KOPT-K1 (cell line): ENCODE measurements at regions not wholly inside any gene's neighbourhood (a gene's known extent, or its start where the extent isn't known, plus 50 kb on each side); places are given as distances from the start of the nearest gene placed in this dataset.

Source experiments
- H3K27ac ChIP-seq: fragments of 200-600 bp; sonication (generic); 2 replicates; pipeline ENCODE4 v1.5.1; 2016; ENCODE audit warnings: antibody characterized with exemption, mild to moderate bottlenecking, low read depth, low read length; ENCODE audit not compliant: poor library complexity, severe bottlenecking
- H3K36me3 ChIP-seq: fragments of 200-600 bp; sonication (generic); 2 replicates; pipeline ENCODE4 v1.5.1; 2017; ENCODE audit warnings: antibody characterized with exemption, mild to moderate bottlenecking, low read length, moderate library complexity; ENCODE audit not compliant: insufficient read depth
- H3K9me3 ChIP-seq: fragments of 200-600 bp; sonication (generic); 2 replicates; pipeline ENCODE4 v1.5.1; 2017; ENCODE audit warnings: antibody characterized with exemption, low read length, mild to moderate bottlenecking; ENCODE audit not compliant: insufficient read depth, poor library complexity, severe bottlenecking

DNA sequence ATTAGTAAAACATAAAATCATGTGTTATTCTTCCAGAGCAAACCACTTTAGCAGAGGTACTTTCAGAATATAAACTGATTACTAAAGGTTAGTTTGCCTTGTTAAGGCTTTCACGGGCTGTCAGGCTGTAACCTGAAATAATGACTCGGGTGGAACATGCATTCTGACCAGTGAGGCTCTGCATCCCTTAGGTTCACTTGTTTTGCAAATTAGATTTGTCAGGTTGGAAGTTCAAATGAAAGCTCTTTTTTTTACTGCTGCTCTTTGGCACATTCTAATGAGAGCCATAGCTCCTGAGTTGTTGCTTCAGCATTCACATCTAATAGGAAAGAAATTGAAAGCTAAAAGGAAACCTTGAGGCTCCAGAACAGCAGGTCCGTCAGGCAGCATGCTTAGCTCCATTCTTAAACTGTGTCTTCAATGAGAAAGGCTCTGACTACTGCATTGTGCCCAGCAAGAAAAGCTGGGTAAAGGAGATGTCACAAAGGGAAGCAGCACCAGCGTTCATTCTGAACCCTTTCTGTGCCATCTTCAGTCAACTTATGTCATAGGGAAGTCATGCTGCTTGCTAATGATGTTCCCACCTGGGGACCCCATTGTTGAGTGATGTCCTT is 445.5 kb upstream of the FBXO33 start:
- Histone ChIP-seq H3K27ac (no peak overlapping the region), H3K9me3 (no peaks in the 10 kb centered on the region), H3K36me3 (no peaks in the 10 kb centered on the region)

GRCh38 chr14:39876916-39877315 is 444.7 kb upstream of the FBXO33 start:
- Histone ChIP-seq H3K9me3 (no peaks in the 10 kb centered on the region), H3K27ac (no peak overlapping the region), H3K36me3 (no peaks in the 10 kb centered on the region)

DNA sequence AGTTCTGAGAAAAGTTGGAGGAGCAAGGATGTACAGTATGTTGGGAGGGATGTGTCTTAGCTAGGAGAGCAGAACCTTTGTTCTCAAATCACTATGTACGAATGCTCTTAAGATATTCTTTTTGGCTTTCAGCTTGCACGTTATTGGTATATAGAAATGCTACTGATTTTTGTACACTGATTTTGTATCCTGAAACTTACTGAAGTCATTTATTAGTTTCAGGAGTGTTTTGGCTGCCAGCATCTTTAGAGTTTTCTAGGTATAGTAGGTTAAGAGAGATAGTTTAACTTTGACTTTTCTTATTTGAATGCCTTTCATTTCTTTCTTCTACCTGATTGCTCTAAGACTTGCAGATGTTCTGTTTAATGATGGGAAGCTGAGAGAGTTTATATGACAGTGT is 442.8 kb upstream of the FBXO33 start:
- no peaks in the 10 kb centered on the region for H3K36me3 ChIP-seq
- no peaks in the 10 kb centered on the region for H3K9me3 ChIP-seq
- H3K27ac ChIP-seq = no peak overlapping the region

DNA sequence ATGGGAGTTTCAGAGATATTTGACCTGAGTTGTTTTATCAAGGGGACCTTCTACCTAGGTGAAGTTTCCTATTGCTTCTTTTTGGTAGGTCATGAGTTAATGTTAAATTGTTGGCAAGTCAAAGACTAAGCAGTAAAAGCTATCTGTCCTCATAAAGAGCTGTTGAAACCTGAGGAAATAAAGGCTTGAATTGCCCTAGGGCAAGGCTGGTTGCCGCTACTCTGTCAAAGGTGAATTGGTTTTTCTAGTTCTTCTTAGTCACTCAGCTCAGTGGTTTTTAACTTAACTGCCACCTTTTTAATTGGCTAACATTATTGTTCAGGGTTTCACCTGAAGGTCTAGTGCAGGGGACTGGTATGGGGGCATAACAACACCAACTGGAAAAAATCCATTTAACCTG is 441.6 kb upstream of the FBXO33 start:
- H3K27ac ChIP-seq = no peak overlapping the region
- no peaks in the 10 kb centered on the region for H3K36me3 ChIP-seq
- H3K9me3 ChIP-seq = no peaks in the 10 kb centered on the region

GRCh38 chr14:39868949-39869348 is 436.7 kb upstream of the FBXO33 start:
- Histone ChIP-seq H3K36me3 (no peaks in the 10 kb centered on the region), H3K9me3 (no peaks in the 10 kb centered on the region), H3K27ac (no peak overlapping the region)

GRCh38 chr14:39868251-39868650 is 436.0 kb upstream of the FBXO33 start:
- Histone ChIP-seq H3K9me3 (no peaks in the 10 kb centered on the region), H3K36me3 (no peaks in the 10 kb centered on the region), H3K27ac (no peak overlapping the region)

GRCh38 chr14:39863441-39863840 is 431.2 kb upstream of the FBXO33 start:
- H3K27ac ChIP-seq = no peak overlapping the region

GRCh38 chr14:39861696-39862095 is 429.5 kb upstream of the FBXO33 start:
- Histone ChIP-seq H3K27ac (no peak overlapping the region), H3K36me3 (no peaks in the 10 kb centered on the region), H3K9me3 (no peaks in the 10 kb centered on the region)

More at GRCh38 chr14:39863441-39863840, 431.2 kb upstream of the FBXO33 start:
- H3K9me3 ChIP-seq = no peaks in the 10 kb centered on the region
- H3K36me3 ChIP-seq = no peaks in the 10 kb centered on the region

DNA sequence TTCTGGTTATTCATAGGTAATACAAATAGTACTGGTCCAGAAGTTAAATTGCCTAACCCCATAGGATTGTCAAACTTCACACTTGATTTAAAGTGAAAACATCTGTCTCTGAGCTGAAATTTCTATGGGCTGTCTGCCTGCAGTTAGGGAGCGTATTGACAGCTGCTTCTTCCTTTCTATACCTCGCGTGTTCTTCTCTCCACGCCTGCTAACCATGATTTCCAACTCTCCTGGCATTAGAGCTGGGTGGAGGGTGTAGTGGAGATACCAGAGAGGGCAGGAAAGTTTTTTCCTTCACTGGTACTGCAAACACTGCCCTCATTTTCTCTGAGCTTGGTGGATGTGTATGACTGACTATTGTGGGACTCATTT is 429.0 kb upstream of the FBXO33 start:
- H3K36me3 ChIP-seq = no peaks in the 10 kb centered on the region
- no peaks in the 10 kb centered on the region for H3K9me3 ChIP-seq
- H3K27ac ChIP-seq = no peak overlapping the region

GRCh38 chr14:39860596-39861228 is 428.5 kb upstream of the FBXO33 start:
- Histone ChIP-seq H3K27ac (no peak overlapping the region), H3K36me3 (no peaks in the 10 kb centered on the region), H3K9me3 (no peaks in the 10 kb centered on the region)

GRCh38 chr14:39859314-39859713 is 427.1 kb upstream of the FBXO33 start:
- Histone ChIP-seq H3K27ac (no peak overlapping the region), H3K9me3 (no peaks in the 10 kb centered on the region), H3K36me3 (no peaks in the 10 kb centered on the region)

DNA sequence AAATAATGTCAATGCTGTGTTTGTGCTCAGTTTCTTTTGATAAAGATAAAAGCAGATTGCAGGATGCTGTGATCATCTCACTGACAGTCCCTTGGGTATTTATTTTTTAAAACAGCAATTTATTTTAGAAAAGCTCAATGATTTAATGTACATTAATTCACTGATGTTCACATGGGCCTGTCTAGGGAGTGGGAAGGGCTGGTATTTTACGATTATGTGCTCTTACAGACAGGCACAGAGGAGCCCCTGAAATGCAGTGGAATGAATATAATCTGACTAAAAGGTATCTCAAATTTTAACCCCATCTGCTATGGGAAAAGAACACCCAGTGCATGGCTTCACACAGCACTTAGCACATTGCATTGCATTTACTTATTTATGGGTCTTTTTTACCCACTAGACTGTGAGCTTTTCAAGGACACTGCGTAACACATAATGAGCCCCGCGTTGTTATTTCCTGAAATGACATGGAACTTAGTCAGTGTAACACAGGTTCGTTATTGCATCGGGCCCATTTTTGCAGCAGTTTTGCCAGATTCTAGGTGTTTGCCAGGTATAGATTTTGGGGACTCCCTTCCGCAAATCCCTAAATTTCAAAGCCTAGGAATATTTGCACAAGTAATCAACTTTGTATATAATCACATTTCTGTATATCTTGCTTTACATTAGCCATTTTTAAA is 425.3 kb upstream of the FBXO33 start:
- H3K9me3 ChIP-seq = no peaks in the 10 kb centered on the region
- no peaks in the 10 kb centered on the region for H3K36me3 ChIP-seq
- H3K27ac ChIP-seq = no peak overlapping the region

- Histone ChIP-seq H3K9me3 (no peaks in the 10 kb centered on the region), H3K36me3 (no peaks in the 10 kb centered on the region), H3K27ac (no peak overlapping the region)
Measured at GRCh38 chr14:39853441-39853840, 421.2 kb upstream of the FBXO33 start.

- Histone ChIP-seq H3K36me3 (no peaks in the 10 kb centered on the region), H3K9me3 (no peaks in the 10 kb centered on the region), H3K27ac (no peak overlapping the region)
Measured at GRCh38 chr14:39851202-39851601, 419.0 kb upstream of the FBXO33 start.

- Histone ChIP-seq H3K27ac (no peak overlapping the region), H3K36me3 (no peaks in the 10 kb centered on the region), H3K9me3 (no peaks in the 10 kb centered on the region)
Measured at GRCh38 chr14:39847852-39848251, 415.6 kb upstream of the FBXO33 start.

DNA sequence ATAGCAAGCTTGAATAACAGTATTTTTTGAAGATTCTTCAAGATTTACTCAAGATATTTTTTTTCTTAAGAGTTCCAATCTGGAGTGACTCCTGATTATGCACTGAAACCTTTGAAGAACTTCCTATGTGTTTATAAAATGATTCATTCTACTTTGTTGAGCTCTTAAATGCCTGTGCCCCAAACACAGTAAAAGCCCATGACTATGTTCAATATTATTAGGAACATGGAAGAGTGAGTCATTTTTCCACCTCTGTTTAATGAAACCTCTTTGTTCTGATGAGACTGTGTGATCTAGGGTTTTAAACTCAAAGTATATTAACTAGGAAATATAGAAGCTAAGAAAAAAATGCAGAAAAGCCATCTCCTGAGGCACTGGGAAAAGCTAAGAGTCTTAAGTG is 415.0 kb upstream of the FBXO33 start:
- Histone ChIP-seq H3K36me3 (no peaks in the 10 kb centered on the region), H3K9me3 (no peaks in the 10 kb centered on the region), H3K27ac (no peak overlapping the region)
